Adrenal gland (tissue), 9 donors: ENCODE measurements at regions not wholly inside any gene's neighbourhood (a gene's known extent, or its start where the extent isn't known, plus 50 kb on each side); places are given as distances from the start of the nearest gene placed in this dataset.

Experiments used
- DNase-seq, 7 donors: peaks; one replicate each; pipeline ENCODE4 v3.0.0-alpha.2; 2019 to 2020
- H3K27ac ChIP-seq, 5 donors: fragments of 200-600 bp; sonication (generic) in 4 of 5; 1 replicate in 3 of 5; 2 replicates in 2 of 5; pipeline versions ENCODE4 v1.5.1 to v1.8.0; 2016 to 2020; ENCODE audit warnings: mild to moderate bottlenecking in 1 of 5
- H3K27me3 ChIP-seq: fragments of 200-600 bp; 2 replicates; pipeline ENCODE4 v1.8.0; 2021
- H3K36me3 ChIP-seq, 2 donors: fragments of 200-600 bp; replicated peaks in 1 of 2; 1 replicate in 1 of 2; 2 replicates in 1 of 2; pipeline versions ENCODE4 v1.5.1 to v1.8.0; 2018 to 2022
- H3K4me1 ChIP-seq, 2 donors: fragments of 200-600 bp; replicated peaks in 1 of 2; 1 replicate in 1 of 2; 2 replicates in 1 of 2; pipeline versions ENCODE4 v1.5.1 to v1.8.0; 2018 to 2021
- H3K4me3 ChIP-seq, 4 donors: fragments of 200-600 bp; sonication (generic) in 3 of 4; one replicate each; pipeline ENCODE4 v1.5.1; 2016 to 2018
- H3K9me3 ChIP-seq, 3 donors: fragments of 200-600 bp; sonication (generic) in 1 of 3; replicated peaks in 1 of 3; 1 replicate in 2 of 3; 2 replicates in 1 of 3; pipeline versions ENCODE4 v1.5.1 to v1.8.0; 2016 to 2021
- POLR2A ChIP-seq, 2 donors: fragments of 450-650 bp; IDR thresholded peaks; one replicate each; pipeline ENCODE4 v1.6.1; 2017; ENCODE audit warnings: antibody characterized with exemption in 2 of 2, mild to moderate bottlenecking in 2 of 2, moderate library complexity in 1 of 2
- WGBS, 4 donors: extraction: QIAGEN DNeasy Blood & Tissue Kit in 2 of 4; methylation state at CpG; one replicate each; pipeline versions ENCODE4 v1.1.5 to v1.1.7; 2013 to 2017; 5-methylcytosine and 5-hydroxymethylcytosine counted together
- intact Hi-C, 2 donors: fragments of 100-400 bp; cut with DNase I; formaldehyde crosslinking; loops; one replicate each; pipeline versions ENCODE4 v1.14.1 to v1.15.0; 2022 to 2023
- TF ChIP-seq, protein P1 (sequence below), 6 experiments: fragments of 450-650 bp in 4 of 6; fragments of 200-600 bp in 2 of 6; sonication (generic) in 1 of 6; IDR thresholded peaks; 1 replicate in 5 of 6; 2 replicates in 1 of 6; pipeline versions ENCODE4 v1.5.1 to v1.8.0; 2016 to 2021; ENCODE audit warnings: antibody characterized with exemption in 6 of 6, mild to moderate bottlenecking in 2 of 6, moderate library complexity in 1 of 6
- donor health status: healthy with polysubstance abuse.
- donor health status: Bipolar disorder and iron deficiency.
- donor health status: DM: yes; HTN: yes; CAD: no.
- donor health status: DM: no; HTN: no; CAD: no.
- donor health status: DM: no; HTN: no; CAD: no.

DNA sequence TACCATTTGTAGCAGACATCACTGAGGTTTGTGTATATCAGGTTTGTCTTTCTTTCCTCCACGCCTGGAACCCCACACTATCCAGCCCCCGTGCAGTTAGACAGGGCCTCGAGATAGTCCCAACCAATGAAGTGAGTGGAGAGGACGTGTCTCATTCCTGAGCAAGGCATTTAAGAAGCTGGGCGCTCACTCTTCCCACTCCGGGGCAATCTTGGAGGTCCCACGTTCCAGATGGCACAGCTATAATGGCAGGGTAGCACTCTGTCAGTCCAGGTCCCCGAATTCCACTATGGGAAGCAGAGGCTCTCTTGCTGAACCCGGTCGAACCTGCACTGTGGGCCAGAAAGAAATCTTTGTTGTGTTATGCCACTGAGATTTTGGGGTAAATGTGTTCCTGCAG lies 57.3 kb upstream of the CSF3R start:
- TF ChIP-seq, protein P1, sequence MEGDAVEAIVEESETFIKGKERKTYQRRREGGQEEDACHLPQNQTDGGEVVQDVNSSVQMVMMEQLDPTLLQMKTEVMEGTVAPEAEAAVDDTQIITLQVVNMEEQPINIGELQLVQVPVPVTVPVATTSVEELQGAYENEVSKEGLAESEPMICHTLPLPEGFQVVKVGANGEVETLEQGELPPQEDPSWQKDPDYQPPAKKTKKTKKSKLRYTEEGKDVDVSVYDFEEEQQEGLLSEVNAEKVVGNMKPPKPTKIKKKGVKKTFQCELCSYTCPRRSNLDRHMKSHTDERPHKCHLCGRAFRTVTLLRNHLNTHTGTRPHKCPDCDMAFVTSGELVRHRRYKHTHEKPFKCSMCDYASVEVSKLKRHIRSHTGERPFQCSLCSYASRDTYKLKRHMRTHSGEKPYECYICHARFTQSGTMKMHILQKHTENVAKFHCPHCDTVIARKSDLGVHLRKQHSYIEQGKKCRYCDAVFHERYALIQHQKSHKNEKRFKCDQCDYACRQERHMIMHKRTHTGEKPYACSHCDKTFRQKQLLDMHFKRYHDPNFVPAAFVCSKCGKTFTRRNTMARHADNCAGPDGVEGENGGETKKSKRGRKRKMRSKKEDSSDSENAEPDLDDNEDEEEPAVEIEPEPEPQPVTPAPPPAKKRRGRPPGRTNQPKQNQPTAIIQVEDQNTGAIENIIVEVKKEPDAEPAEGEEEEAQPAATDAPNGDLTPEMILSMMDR (IDR thresholded peaks at IDR 0.05): no peak
- no peak for TF ChIP-seq POLR2A (IDR thresholded peaks at IDR 0.05)
- no peak overlapping the region for H3K4me3 ChIP-seq
- no peak overlapping the region for H3K27ac ChIP-seq
- no peak for DNase-seq
- no peaks in the 10 kb centered on the region for H3K36me3 ChIP-seq
- no peaks in the 10 kb centered on the region for H3K4me1 ChIP-seq
- H3K27me3 ChIP-seq: no peaks in the 10 kb centered on the region
- 65 to 81% (median 77%) methylated on average over 7 to 10 of the region's 10 CpGs for WGBS, 4 donors
- intact Hi-C loops: no loop called here
- no peaks in the 10 kb centered on the region for H3K9me3 ChIP-seq

DNA sequence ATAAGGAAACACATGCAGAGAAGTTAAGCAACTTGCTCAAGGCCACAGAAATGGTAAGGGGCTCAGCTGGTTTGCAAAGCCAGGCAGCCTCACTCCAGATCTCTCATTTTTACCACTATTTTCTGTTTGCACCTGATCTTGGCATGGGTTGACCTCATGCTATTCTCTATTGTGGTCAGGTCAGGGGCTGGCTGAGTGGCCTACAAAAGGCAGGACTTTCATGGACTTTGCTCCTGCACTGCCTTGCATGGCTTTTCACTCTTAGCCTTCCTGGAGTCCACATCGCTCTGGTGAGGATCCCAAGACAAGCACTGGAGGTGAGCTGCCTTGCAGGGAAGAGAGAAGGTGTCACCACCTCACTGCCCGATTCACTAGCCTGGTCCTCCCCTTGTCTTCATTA lies 56.8 kb upstream of the CSF3R start:
- intact Hi-C loops: no loop called here
- no peaks in the 10 kb centered on the region for H3K36me3 ChIP-seq
- H3K27ac ChIP-seq: no peak overlapping the region
- no peak overlapping the region for H3K4me3 ChIP-seq
- WGBS, 4 donors: 73 to 92% (median 85%) methylated on average over 1 to 2 of the region's 2 CpGs
- DNase-seq: no peak
- TF ChIP-seq POLR2A (IDR thresholded peaks at IDR 0.05): no peak
- H3K27me3 ChIP-seq: no peaks in the 10 kb centered on the region
- no peaks in the 10 kb centered on the region for H3K4me1 ChIP-seq
- H3K9me3 ChIP-seq: no peaks in the 10 kb centered on the region

DNA sequence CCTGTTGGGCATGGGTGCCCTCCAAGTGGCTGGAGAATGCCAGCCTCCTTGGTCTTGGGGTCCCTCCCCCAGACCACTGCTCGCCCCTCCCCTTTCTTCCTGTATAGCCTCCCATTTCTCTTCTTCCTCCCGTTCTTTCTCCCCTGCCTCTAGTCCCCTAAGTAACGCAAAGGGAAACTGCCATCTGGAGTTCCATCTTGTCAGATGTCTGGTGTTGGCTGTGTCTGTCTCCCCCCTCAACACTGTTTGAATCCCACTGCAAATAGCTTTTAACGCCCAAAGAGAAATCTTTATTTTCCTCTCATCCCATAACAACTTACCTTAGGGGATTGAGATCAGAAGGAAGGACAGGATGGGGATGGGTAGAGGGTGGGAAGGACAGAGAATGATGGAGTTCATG lies 55.3 kb upstream of the CSF3R start:
- Histone ChIP-seq H3K36me3 (no peaks in the 10 kb centered on the region), H3K27me3 (no peaks in the 10 kb centered on the region), H3K4me1 (no peaks in the 10 kb centered on the region), H3K9me3 (no peaks in the 10 kb centered on the region), H3K27ac (no peak overlapping the region), H3K4me3 (no peak overlapping the region)
- TF ChIP-seq, protein P1 (IDR thresholded peaks at IDR 0.05): no peak
- no peak for TF ChIP-seq POLR2A (IDR thresholded peaks at IDR 0.05)
- no peak for DNase-seq
- 60 to 78% (median 67%) methylated on average over 4 of the region's 4 CpGs for WGBS, 4 donors
- intact Hi-C loops: no loop called here

DNA sequence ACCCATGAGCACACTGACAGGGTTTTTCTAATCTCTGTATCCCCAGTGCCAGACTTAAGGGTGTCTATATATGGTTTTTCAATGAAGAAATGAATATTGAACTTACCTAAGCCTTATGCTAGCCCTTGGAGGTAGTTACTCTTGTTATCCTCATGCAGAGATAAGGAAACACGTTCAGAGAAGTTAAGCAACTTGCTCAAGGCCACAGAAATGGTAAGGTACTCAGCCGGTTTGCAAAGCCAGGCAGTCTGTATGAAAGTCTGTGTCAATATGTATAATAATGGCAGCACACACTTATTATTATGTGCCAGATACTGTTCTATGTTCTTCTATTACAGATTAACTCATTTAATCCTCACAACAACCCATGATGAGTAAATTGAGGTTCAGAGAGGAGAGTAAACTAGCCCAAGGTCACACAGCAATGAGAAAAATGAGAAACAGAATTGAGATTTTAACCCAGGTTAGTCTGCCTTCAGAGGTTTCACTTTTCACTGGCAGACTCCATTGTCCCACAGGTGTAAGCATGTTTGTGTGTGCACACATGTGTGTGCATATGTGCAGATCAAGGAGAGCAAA lies 54.6 kb upstream of the CSF3R start:
- 22 to 36% (median 30%) methylated on average over 2 of the region's 2 CpGs for WGBS, 4 donors
- intact Hi-C loops: no loop called here
- Histone ChIP-seq H3K27ac (no peak overlapping the region), H3K4me3 (no peak overlapping the region), H3K36me3 (no peaks in the 10 kb centered on the region), H3K9me3 (no peaks in the 10 kb centered on the region), H3K27me3 (no peaks in the 10 kb centered on the region), H3K4me1 (no peaks in the 10 kb centered on the region)
- no peak for TF ChIP-seq POLR2A (IDR thresholded peaks at IDR 0.05)
- TF ChIP-seq, protein P1 (IDR thresholded peaks at IDR 0.05): no peak
- no peak for DNase-seq

DNA sequence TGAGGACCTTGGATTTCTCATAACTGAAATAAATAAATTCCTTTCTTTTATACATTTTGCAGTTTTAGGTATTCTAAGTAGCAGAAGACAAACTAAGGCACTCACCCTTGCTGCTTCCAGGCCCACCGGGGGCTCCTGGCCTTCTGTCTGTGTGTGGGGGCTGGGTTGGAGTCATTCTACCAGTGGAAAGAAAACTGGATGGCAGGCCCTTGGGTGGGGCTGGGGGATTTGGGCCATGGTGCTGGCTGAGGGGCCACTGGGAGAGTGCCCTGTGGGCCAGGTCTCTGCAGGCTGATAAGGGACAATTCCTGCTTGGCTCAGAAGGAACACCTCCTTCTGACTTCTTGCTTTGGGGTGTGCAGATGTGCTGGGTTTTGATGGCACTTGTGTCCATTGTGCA lies 54.0 kb upstream of the CSF3R start:
- Histone ChIP-seq H3K4me1 (no peaks in the 10 kb centered on the region), H3K27me3 (no peaks in the 10 kb centered on the region), H3K36me3 (no peaks in the 10 kb centered on the region), H3K9me3 (no peaks in the 10 kb centered on the region), H3K4me3 (no peak overlapping the region), H3K27ac (no peak overlapping the region)
- DNase-seq: no peak
- WGBS, 4 donors: 66 to 100% (median 87%) methylated on average over 1 of the region's 1 CpG
- TF ChIP-seq POLR2A (IDR thresholded peaks at IDR 0.05): no peak
- TF ChIP-seq, protein P1 (IDR thresholded peaks at IDR 0.05): no peak
- intact Hi-C loops: no loop called here
